ENCODE measurements at regions not wholly inside any gene's neighbourhood (a gene's known extent, or its start where the extent isn't known, plus 50 kb on each side); places are given as distances from the start of the nearest gene placed in this dataset.

DNA sequence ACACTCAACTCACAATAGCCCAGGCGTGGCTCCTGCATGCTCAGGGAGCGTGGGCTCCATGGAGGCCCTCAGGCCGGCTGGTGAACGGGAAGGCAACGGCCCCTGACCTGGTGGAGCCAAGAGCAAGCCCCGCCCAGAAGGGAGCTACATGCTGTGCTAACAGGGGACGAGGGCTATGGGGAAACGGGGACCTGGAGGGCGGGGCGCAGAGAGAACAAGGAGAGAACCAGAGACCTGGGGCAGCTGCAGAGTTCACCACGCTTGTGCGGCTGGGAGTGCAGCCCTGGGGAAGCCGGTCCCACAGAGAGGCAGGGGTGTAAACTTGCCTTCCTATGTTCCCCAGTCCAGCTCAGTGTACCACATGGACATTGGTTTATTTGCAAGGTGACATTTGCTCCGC is 69.2 kb upstream of the PPP2R2D start:
- intact Hi-C loops (cut with DNase I, micrococcal nuclease), result no loop called here
- H3K36me3 ChIP-seq (ENCODE audit: low read depth), result no peaks in the 10 kb centered on the region
- peak in 1 of 3 donors; percentile 40 for DNase-seq
- H3K4me1 ChIP-seq (ENCODE audit: low read depth), result no peaks in the 10 kb centered on the region
- TF ChIP-seq, protein P1, sequence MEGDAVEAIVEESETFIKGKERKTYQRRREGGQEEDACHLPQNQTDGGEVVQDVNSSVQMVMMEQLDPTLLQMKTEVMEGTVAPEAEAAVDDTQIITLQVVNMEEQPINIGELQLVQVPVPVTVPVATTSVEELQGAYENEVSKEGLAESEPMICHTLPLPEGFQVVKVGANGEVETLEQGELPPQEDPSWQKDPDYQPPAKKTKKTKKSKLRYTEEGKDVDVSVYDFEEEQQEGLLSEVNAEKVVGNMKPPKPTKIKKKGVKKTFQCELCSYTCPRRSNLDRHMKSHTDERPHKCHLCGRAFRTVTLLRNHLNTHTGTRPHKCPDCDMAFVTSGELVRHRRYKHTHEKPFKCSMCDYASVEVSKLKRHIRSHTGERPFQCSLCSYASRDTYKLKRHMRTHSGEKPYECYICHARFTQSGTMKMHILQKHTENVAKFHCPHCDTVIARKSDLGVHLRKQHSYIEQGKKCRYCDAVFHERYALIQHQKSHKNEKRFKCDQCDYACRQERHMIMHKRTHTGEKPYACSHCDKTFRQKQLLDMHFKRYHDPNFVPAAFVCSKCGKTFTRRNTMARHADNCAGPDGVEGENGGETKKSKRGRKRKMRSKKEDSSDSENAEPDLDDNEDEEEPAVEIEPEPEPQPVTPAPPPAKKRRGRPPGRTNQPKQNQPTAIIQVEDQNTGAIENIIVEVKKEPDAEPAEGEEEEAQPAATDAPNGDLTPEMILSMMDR (IDR thresholded peaks at IDR 0.05), result no peak
- ATAC-seq, result no peak
- H3K4me3 ChIP-seq, result no peak overlapping the region
- no peaks in the 10 kb centered on the region for H3K9me3 ChIP-seq

DNA sequence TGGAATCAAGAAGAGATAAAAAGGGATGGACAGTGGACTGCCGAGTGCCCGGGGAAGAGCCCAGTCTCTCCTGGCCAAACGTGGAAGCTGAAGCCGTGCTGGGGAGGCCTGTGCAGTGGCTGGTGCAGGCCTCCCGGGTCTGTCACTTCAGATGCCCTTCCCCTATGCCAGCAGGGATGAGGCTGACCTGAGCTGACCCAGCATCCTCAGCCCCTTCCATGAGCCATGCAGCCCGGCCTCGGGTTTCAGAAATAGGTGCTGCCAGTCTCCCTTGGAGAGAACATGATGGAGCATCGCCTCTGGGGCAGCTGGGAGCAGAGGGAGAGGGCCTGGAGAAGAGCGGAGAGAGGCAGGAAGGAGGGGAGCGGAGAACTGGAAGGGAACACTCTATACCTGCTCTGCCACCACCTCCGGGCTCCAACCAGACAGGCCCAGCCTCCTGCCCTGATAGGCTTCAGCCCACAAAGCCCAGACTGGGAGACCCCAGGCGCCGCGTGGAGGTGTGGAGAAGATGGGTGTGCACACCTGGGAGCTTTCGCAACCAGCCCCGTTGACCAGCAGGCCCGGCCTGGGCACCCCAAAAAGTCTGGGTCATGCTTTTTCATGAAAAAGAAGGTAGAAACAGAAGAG is 68.6 kb upstream of the PPP2R2D start:
- H3K9me3 ChIP-seq, result no peaks in the 10 kb centered on the region
- TF ChIP-seq, protein P1 (IDR thresholded peaks at IDR 0.05), result no peak
- ATAC-seq (no peak), DNase-seq (peak in 1 of 3 donors; percentile 39)
- no peak overlapping the region for H3K4me3 ChIP-seq
- H3K36me3 ChIP-seq (ENCODE audit: low read depth), result no peaks in the 10 kb centered on the region
- intact Hi-C loops (cut with DNase I, micrococcal nuclease), result no loop called here
- H3K4me1 ChIP-seq (ENCODE audit: low read depth), result no peaks in the 10 kb centered on the region

DNA sequence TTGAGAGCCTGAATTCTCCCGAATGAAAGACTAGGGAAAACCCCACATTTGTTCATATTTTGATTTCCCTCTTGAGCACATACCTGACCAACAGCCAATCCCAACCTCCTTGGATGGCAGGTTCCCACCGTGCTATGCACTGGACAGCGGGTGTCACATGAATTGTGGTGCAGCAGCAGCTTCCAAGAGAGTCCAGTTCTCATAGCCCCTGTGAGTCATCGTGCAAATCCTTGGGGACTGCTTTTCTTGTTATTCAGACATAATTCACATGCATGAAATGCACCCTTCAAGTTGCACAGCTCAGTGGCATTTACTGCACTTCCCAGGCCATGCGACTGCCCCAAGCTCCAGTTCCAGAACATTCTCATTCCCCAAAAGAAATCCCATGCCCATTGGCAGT is 67.8 kb upstream of the PPP2R2D start:
- no peak for DNase-seq
- no peaks in the 10 kb centered on the region for H3K4me1 ChIP-seq (ENCODE audit: low read depth)
- no peaks in the 10 kb centered on the region for H3K9me3 ChIP-seq
- no peaks in the 10 kb centered on the region for H3K36me3 ChIP-seq (ENCODE audit: low read depth)
- TF ChIP-seq, protein P1 (IDR thresholded peaks at IDR 0.05), result no peak
- intact Hi-C loops (cut with DNase I, micrococcal nuclease), result no loop called here
- H3K4me3 ChIP-seq, result no peak overlapping the region
- ATAC-seq, result no peak

DNA sequence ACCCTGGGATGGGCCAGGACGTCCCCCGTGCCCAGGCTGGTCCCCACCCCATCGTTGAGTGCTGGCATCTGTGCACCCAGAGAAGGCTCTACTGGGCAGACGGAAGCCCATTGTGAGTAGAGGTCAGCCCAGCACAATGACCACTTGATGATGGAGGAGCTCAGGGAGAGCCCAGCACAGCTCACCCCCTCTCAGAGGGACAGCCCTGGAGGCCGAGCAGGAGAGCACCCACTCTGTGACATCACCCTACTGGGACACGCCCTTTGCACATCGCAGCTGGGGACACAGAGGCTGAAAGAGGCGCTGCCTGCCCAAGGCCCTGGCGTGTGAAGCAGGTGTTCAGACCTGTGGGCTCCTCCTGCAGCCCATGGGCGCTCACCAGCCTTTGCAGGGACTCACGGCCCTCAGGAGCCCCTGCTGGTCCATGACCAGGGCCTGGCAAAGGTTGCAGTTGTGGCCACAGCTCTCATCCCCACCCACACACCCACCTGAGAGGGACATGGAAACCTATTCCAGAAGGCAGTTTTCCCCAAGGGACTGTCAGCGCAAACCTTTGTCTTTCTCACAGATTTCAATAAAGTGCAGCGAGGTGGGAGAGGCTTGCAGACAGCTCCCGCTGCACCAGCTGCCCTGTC is 67.2 kb upstream of the PPP2R2D start:
- no peak overlapping the region for H3K4me3 ChIP-seq
- H3K36me3 ChIP-seq (ENCODE audit: low read depth), result no peaks in the 10 kb centered on the region
- ATAC-seq (no peak), DNase-seq (peak in 1 of 3 donors; percentile 40)
- TF ChIP-seq, protein P1 (IDR thresholded peaks at IDR 0.05), result no peak
- no peaks in the 10 kb centered on the region for H3K4me1 ChIP-seq (ENCODE audit: low read depth)
- intact Hi-C loops (cut with DNase I, micrococcal nuclease), result no loop called here
- H3K9me3 ChIP-seq, result no peaks in the 10 kb centered on the region

DNA sequence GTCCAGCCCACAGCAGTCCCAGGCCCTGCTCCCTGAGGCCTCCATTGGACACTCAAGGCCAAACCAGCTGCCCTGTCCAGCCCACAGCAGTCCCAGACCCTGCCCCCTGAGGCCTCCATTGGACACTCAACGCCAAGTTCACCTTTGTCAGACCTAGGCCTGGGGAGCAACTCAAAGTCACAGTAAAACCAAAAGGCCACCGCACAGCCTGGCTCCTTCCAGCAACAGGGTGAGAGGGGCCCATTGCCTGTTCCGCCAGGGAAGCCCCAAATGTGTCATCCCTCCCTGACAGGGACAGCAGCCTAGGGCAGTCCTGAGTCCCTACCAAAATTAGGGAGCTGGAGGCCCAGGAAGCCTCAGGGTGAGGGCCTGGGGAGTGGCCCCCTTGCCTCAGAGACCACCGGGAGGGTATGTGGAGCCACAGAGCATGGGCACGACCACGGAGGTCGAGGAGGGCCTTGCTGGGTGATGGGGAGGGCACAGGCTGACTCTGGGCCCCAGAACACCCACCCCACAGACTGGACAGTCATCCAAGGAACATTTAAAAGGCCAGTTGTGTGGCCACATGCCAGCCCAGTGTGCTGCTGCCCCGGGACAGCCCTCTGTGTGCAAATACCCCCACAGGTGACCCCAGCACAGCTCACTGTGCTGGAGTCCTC is 66.5 kb upstream of the PPP2R2D start:
- H3K36me3 ChIP-seq (ENCODE audit: low read depth), result no peaks in the 10 kb centered on the region
- H3K4me3 ChIP-seq, result no peak overlapping the region
- ATAC-seq (no peak), DNase-seq (peak in 2 of 3 donors; percentile 11 to 18)
- no peaks in the 10 kb centered on the region for H3K4me1 ChIP-seq (ENCODE audit: low read depth)
- intact Hi-C loops (cut with DNase I, micrococcal nuclease), result no loop called here
- TF ChIP-seq, protein P1 (IDR thresholded peaks at IDR 0.05), result no peak
- H3K9me3 ChIP-seq, result no peaks in the 10 kb centered on the region

Data from mucosa of descending colon (tissue), 3 donors.